ENCODE measurements at regions not wholly inside any gene's neighbourhood (a gene's known extent, or its start where the extent isn't known, plus 50 kb on each side); places are given as distances from the start of the nearest gene placed in this dataset.

DNA sequence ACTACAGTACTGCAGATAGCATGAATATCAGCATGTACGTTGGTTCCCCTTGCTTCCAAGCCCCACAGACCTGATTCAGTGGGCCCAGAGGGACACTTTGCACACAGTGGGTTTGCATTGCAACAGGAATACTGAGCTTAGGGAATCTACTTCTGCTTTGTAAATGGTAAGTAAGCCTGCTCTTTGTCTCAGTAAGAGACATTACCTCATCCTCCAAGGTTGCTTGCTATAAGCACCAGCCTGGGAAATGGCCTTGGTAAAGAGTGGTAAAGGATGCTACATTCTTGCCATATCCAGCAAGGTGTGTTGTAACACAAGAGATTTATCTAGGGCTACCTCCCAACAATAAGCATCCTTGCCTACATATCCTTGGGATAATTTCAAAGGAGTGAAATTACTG lies 730.5 kb downstream of the INHBA start:
- Histone ChIP-seq H3K27me3 (no peaks in the 10 kb centered on the region), H3K9me3 (no peaks in the 10 kb centered on the region), H3K36me3 (no peaks in the 10 kb centered on the region), H3K4me3 (no peak overlapping the region)
- DNase-seq: no peak

DNA sequence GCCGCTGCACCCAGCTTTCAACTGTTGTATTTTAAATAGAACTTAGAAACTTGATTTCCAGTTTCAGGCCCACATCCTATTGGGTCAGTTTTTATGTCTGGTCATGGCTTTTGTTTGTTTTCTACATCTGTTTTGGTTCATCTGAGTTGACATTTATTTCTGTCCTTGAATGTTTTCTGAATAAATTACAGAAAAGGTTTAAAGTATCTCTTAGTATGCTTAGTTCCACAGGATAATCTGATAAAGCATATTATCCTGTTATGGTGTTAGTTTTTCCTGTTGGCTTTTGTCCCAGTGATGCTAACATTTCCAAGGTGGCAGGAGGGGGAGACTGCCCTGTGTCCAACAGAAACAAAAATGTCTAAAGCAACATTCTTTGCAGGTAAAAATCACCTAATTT lies 733.2 kb downstream of the INHBA start:
- no peak overlapping the region for H3K4me3 ChIP-seq
- no peak for DNase-seq
- no peaks in the 10 kb centered on the region for H3K36me3 ChIP-seq
- no peaks in the 10 kb centered on the region for H3K27me3 ChIP-seq
- no peaks in the 10 kb centered on the region for H3K9me3 ChIP-seq

DNA sequence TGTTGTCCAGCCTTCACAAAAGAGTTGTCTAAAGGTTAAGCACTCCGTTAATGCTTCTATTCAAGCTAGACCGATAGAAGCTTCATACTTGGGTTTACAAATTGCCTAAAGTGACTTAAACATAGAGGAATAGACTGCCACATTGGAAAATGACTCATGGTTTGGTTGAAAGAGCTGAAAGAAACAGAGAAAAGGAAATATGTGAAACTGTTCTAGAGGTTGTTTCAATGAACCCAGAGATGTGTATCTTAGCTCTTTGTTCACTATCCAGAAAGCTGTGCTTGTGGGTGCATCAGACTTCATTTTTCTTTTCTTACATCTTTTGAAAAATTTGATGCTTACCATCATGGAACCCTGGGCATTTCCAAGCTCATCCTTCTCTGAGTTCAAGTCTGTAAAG lies 736.2 kb downstream of the INHBA start:
- no peaks in the 10 kb centered on the region for H3K36me3 ChIP-seq
- H3K27me3 ChIP-seq: no peaks in the 10 kb centered on the region
- 0 out of 2 replicates have a peak, but pooled peaks cover 3% of the 10 kb centered on the region for H3K9me3 ChIP-seq
- H3K4me3 ChIP-seq: no peak overlapping the region
- DNase-seq: no peak

DNA sequence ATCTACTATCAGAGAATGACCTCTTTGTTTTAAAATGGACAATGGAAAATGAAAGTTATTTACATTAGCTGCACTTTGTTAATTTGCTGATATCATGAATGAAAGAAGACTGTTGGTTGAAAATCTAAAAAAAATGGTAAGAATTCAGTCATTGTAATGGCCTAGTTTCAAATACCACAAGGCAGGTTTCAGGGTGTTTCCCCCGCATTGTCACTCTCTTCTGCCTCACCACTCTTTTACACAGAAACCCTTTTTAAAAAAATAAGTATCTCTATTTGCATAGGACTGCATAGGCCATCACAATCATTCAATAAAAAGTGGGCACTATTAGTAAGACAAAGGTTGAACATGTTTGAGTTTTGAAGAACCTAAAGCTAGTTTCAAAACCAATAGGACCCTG lies 737.1 kb downstream of the INHBA start:
- Histone ChIP-seq H3K36me3 (no peaks in the 10 kb centered on the region), H3K27me3 (no peaks in the 10 kb centered on the region), H3K9me3 (0 out of 2 replicates have a peak, but pooled peaks cover 3% of the 10 kb centered on the region), H3K4me3 (no peak overlapping the region)
- DNase-seq: no peak

DNA sequence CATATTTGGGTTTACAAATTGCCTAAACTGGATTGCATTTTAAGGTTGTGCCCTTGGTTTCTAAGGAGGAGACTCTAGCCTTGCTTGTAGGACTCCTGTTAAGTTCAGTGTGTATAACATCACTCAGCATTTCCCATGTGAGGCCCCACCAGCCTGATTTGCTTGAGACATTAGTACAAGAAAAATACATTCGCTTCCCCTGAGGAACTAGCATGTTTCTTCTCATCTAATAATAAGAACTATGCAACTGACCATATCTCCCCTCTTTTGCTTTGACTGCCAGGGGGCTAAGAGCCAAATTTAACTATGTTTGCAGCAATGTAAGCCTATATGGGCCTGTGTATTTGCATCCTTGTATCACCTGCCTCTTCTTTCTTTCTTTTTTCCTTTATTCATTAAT lies 737.9 kb downstream of the INHBA start:
- Histone ChIP-seq H3K36me3 (no peaks in the 10 kb centered on the region), H3K4me3 (no peak overlapping the region), H3K9me3 (0 out of 2 replicates have a peak, but pooled peaks cover 3% of the 10 kb centered on the region), H3K27me3 (no peaks in the 10 kb centered on the region)
- DNase-seq: no peak

DNA sequence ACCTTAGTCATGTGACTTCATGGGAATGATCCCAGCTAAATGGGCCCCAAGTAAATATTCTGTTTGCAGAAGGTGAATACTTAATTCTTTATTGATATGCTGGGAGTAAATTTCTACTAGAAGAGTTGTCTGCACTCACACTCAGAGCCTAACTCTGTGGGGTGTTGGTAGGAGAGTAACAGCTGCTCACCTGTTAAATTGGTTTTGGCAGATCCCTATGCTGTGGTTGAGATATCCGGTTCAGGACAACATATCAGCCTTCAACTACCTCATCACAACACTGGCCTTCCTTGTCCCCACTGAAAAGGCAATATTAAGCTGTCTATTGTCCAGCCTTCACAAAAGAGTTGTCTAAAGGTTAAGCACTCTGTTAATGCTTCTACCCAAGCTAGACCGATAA lies 738.3 kb downstream of the INHBA start:
- H3K36me3 ChIP-seq: no peaks in the 10 kb centered on the region
- no peaks in the 10 kb centered on the region for H3K27me3 ChIP-seq
- DNase-seq: no peak
- H3K4me3 ChIP-seq: no peak overlapping the region
- H3K9me3 ChIP-seq: 0 out of 2 replicates have a peak, but pooled peaks cover 3% of the 10 kb centered on the region

DNA sequence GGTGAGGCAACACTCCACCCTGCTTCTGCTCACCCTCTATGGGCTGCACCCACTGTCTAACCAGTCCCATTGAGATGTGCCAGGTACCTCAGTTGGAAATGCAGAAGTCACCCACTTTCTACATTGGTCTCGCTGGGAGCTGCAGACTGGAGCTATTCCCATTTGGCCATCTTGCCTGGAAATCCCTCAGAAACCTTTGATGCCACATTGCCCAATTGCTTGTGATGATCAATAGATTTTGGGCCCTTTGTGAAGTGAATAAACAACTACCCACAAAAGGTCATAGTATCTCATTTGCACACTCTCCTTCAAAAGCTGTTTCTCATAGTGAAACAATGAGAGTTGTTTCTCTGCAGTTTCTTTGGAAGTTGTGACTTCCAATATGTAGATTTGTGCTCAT lies 742.9 kb downstream of the INHBA start:
- DNase-seq: no peak
- 0 out of 2 replicates have a peak, but pooled peaks cover 3% of the 10 kb centered on the region for H3K9me3 ChIP-seq

DNA sequence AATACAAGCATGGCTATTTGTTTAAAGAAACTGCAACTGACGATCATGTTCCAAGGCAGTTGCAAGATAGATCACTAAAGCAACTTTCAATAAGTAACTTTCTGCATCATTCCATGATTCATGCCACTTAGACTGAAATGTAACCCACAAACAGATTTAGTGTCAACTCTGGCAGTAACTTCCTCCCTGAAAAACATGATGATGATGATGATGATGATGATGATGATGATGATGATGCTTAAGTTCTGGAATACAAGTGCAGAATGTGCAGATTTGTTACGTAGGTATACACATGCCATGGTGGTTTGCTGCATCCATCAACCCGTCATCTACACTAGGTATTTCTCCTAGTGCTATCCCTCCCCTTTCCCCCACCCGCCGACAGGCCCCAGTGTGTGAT lies 754.7 kb downstream of the INHBA start:
- H3K9me3 ChIP-seq: 0 out of 2 replicates have a peak, but pooled peaks cover 4% of the 10 kb centered on the region
- no peak for DNase-seq

More for the DNA sequence above, 742.9 kb downstream of the INHBA start:
- Histone ChIP-seq H3K36me3 (no peaks in the 10 kb centered on the region), H3K4me3 (no peak overlapping the region), H3K27me3 (no peaks in the 10 kb centered on the region)

DNA sequence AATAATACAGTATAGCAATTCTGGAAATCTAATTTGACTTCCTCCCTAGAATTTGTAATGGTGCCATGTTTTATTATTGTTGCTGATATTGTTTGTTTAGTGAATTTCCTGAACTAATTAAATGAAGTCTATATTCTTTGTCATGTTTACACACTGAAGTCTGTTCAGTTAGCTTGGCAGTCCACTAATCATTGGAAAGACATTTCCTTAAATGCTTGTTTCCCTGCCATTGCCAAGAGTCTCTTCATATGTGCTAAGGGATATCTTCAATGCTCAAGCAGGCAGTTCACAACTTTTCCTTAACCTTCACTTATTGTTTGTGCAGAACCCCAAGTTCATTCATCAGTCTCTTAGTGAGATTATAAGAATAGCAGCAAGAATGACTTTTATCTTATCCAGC lies 755.3 kb downstream of the INHBA start:
- no peaks in the 10 kb centered on the region for H3K27me3 ChIP-seq

More for the DNA sequence above, 754.7 kb downstream of the INHBA start:
- H3K4me3 ChIP-seq: no peak overlapping the region
- no peaks in the 10 kb centered on the region for H3K36me3 ChIP-seq
- H3K27me3 ChIP-seq: no peaks in the 10 kb centered on the region

DNA sequence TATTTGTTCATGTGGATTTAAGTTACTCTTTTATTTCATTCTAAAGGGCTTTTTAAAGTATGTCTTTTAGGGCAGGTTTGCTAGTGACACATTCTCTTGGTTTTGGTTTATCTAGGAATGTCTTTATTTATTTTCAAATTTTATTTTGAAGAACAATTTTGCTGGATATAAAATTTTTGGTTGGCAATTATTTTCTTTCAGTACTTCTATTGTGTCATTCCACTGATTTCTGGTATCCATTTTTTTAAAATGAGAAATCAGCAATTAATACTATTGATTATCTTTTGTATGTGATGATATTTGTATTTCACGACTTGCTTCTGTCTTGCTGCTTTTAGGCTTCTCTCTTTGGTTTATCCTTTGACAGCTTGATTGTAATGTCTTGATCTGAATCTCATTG lies 756.3 kb downstream of the INHBA start:
- H3K9me3 ChIP-seq: 0 out of 2 replicates have a peak, but pooled peaks cover 4% of the 10 kb centered on the region
- no peak overlapping the region for H3K4me3 ChIP-seq
- no peaks in the 10 kb centered on the region for H3K27me3 ChIP-seq
- H3K36me3 ChIP-seq: no peaks in the 10 kb centered on the region
- no peak for DNase-seq

More for the DNA sequence above, 755.3 kb downstream of the INHBA start:
- no peak overlapping the region for H3K4me3 ChIP-seq
- no peaks in the 10 kb centered on the region for H3K36me3 ChIP-seq
- no peak for DNase-seq
- 0 out of 2 replicates have a peak, but pooled peaks cover 4% of the 10 kb centered on the region for H3K9me3 ChIP-seq

DNA sequence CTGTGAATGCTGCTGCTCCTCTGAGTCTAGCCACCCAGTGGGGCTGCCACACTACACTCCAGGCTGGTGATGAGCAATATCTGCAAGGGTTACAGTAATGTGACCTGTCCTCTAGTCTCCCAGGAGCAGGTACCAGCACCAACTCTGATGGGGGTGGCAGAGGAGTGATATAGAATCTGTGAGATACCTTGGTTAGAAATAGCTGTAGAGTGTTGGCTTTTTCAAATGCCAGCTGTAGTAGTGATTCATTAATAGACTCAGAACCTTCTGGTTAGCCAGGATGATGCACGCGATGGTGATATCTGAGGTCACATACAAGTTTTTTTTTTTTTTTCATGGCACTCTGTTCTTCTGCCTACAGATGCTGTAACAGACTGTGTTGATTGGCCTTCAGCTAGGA lies 757.1 kb downstream of the INHBA start:
- H3K27me3 ChIP-seq: no peaks in the 10 kb centered on the region
- 0 out of 2 replicates have a peak, but pooled peaks cover 4% of the 10 kb centered on the region for H3K9me3 ChIP-seq
- H3K4me3 ChIP-seq: no peak overlapping the region
- no peaks in the 10 kb centered on the region for H3K36me3 ChIP-seq
- no peak for DNase-seq

DNA sequence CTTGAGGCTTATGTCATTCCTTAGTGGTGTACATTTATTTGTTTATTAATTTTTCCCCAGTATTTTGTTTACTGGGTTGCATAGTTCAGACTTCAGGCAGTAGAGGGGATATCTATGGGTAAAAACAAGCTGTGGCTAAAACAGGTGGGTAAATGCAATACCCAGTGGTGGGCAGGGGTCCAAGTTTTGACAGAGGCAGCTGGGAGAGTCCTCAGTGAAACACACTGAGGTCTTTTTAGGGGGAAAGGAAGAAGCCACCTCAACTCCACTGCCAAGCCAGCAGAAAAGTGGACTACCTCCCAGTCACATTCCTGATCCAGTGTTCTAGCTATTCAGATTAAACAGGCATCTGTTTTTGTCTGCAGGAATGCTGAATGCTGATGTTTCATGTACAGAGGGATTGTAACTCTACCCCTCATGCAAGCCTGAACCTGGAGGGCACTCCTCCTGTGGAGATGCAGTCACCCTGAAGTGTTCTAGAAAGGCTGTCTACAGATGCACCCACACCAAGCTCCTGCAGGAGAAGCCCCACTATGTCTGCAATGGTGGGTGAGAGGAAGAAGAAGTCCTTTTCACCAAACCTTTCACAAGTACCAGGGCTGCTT lies 757.8 kb downstream of the INHBA start:
- H3K9me3 ChIP-seq: 0 out of 2 replicates have a peak, but pooled peaks cover 4% of the 10 kb centered on the region
- no peak overlapping the region for H3K4me3 ChIP-seq
- no peak for DNase-seq
- H3K27me3 ChIP-seq: no peaks in the 10 kb centered on the region
- H3K36me3 ChIP-seq: no peaks in the 10 kb centered on the region

DNA sequence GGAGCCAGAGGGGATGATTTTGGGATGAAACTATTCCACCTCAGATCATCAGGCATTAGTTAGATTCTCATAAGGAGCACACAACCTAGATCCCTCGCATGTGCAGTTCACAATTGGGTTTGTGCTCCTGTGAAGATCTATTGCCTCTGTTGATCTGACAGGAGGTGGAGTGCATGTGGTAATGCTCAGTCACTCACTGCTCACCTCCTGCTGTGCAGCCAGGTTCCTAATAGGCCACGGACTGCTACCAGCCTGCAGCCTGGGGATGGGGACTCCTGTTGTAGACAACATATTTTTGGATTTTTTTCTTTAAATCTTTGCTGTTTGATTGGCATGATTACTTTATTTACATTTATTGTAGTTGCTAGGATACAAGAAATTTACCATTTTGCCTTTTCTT lies 765.0 kb downstream of the INHBA start:
- DNase-seq: no peak

DNA sequence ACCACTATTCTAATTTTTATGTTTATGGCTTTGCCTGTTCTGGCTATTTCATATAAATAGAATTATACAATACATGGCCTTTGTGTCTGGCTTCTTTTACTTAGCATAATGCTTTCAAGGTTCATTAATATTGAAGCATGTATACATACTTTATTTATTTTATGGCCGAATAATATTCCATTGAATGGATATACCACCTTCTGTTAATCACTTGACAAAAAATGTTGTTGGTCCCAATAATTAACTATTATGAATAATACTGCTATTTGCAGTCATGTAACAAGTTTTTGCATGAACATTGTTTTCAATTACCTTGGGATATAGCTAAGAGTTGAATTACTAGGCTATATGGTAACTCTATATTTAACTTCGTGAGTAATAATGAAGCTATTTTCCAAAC lies 767.5 kb downstream of the INHBA start:
- H3K36me3 ChIP-seq: no peaks in the 10 kb centered on the region
- H3K9me3 ChIP-seq: no peaks in the 10 kb centered on the region
- H3K4me3 ChIP-seq: no peak overlapping the region
- DNase-seq: no peak
- no peaks in the 10 kb centered on the region for H3K27me3 ChIP-seq

More for the DNA sequence above, 765.0 kb downstream of the INHBA start:
- no peaks in the 10 kb centered on the region for H3K27me3 ChIP-seq
- no peaks in the 10 kb centered on the region for H3K36me3 ChIP-seq
- no peaks in the 10 kb centered on the region for H3K9me3 ChIP-seq
- H3K4me3 ChIP-seq: no peak overlapping the region

DNA sequence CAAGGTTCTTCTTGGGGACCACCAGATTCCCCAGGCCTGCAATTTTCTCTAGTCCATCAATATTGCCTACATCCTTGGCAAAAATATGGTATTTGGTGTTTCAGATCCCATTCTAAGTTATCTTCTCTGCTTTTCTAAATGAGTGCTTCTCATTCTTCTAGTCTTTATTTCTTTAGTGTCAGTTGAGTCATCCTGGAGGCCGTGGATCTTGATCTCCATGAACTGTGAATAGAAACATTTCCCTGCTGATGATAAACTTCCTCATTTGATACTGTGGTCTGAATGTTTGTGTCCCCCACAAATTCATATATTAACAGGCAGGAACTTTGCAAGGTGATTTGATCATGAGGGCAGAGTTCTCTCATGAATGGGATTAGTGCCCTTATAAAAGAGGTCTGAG lies 779.3 kb downstream of the INHBA start:
- no peak for DNase-seq
- no peaks in the 10 kb centered on the region for H3K36me3 ChIP-seq
- H3K27me3 ChIP-seq: no peaks in the 10 kb centered on the region
- H3K9me3 ChIP-seq: peaks cover 2% of the 10 kb centered on the region; the same call in 1 of the 2 replicates
- H3K4me3 ChIP-seq: no peak overlapping the region

DNA sequence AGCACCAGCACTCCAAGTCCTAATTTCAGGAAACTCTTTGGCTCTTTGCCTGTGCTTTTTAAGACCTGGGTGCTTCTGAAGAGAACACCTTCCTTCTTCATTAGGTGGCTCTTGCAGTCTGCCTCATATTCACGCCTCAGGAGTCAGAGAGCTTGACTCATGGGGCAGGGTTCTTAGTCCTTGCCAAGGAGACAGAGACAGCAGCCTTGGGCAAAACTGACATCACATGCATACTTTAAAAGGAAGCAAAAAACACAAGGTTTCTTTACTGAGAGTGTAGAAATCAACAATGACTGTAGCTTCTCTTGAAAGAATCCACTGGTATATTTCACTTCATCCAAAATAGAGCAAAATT lies 780.6 kb downstream of the INHBA start:
- no peak overlapping the region for H3K4me3 ChIP-seq
- peak; percentile 84 for DNase-seq
- H3K27me3 ChIP-seq: no peaks in the 10 kb centered on the region
- peaks cover 2% of the 10 kb centered on the region; the same call in 1 of the 2 replicates for H3K9me3 ChIP-seq
- H3K36me3 ChIP-seq: no peaks in the 10 kb centered on the region

DNA sequence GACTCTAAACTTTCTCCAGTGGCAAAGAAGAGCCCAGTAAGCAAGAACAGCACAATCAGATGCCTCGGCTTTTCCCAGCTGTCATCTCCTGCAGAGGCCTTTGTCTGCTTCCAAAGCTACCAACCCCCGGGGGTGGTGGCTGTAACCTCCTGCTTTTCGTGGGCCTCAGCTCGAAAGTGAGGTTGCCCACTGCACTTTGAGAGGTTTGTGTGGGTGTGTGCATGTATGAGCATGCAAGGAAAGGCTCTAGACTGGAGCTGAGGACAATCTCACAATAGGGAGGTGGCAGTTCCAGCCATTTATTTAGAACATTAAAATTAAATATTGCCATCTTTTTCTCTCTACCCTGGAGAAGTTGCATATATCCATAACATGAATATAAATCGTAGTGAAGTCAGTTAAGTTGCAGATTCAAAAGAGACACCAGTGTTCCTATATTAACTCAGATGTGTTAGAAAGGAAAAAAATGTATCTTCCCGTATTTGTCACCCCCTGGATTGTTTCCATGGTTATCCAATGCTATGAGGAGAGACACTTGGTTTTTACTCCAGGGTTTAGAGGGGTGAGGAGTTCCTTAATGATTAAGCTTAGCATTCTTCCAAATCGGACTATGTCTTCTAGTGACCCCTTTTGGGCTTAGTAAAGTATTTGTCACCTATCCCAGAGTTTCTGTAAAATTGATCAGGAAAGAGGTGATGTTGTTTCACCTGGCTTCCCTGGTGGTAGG lies 781.1 kb downstream of the INHBA start:
- Histone ChIP-seq H3K4me3 (no peak overlapping the region), H3K36me3 (no peaks in the 10 kb centered on the region; the same call in 1 of the 2 replicates), H3K9me3 (peaks cover 2% of the 10 kb centered on the region; the same call in 1 of the 2 replicates), H3K27me3 (no peaks in the 10 kb centered on the region)
- DNase-seq: no peak
